K562 (cell line): ENCODE measurements at regions not wholly inside any gene's neighbourhood (a gene's known extent, or its start where the extent isn't known, plus 50 kb on each side); places are given as distances from the start of the nearest gene placed in this dataset.

Experiments used
- CUX1 ChIP-seq: fragments of 200-800 bp; sonication (Bioruptor generic); IDR thresholded peaks from 2 replicates; pipeline ENCODE4 v1.6.1; 2016; ENCODE audit warnings: missing genetic modification characterization, missing compliant biosample characterization
- LEF1 ChIP-seq: fragments of 450-650 bp; IDR thresholded peaks from 2 replicates; pipeline ENCODE4 v1.6.1; 2016; ENCODE audit warnings: mild to moderate bottlenecking
- MCM2 ChIP-seq: fragments of 450-650 bp; IDR thresholded peaks from 2 replicates; pipeline ENCODE4 v1.6.1; 2017; ENCODE audit warnings: low read depth, mild to moderate bottlenecking
- MIER1 ChIP-seq: fragments of 450-650 bp; IDR thresholded peaks from 2 replicates; pipeline ENCODE4 v1.6.1; 2016; ENCODE audit warnings: antibody characterized with exemption, mild to moderate bottlenecking, low read depth
- NCOA4 ChIP-seq: fragments of 450-650 bp; IDR thresholded peaks from 2 replicates; pipeline ENCODE4 v1.6.1; 2018; ENCODE audit warnings: mild to moderate bottlenecking; ENCODE audit not compliant: partially characterized antibody
- RBBP5 ChIP-seq: fragments of 200-600 bp; sonication (generic); IDR thresholded peaks from 2 replicates; pipeline ENCODE4 v1.6.1; 2012; ENCODE audit warnings: borderline replicate concordance, mild to moderate bottlenecking, low read length, control low read depth, inconsistent platforms; ENCODE audit not compliant: insufficient read depth, poor library complexity, severe bottlenecking
- TRIM24 ChIP-seq, 2 experiments: fragments of 450-650 bp; IDR thresholded peaks; 2 replicates each; pipeline ENCODE4 v1.6.1; 2016
- ZBTB12 ChIP-seq: fragments of 250-450 bp; sonication (Bioruptor Pico); IDR thresholded peaks from 2 replicates; pipeline ENCODE4 v1.4.0; 2020

- TF ChIP-seq CUX1 (CRISPR knock-in tag), result no peak
- no peak for TF ChIP-seq MCM2
- TF ChIP-seq TRIM24 (IDR thresholded peaks at IDR 0.05), result no peak
- TF ChIP-seq LEF1, result no peak
- TF ChIP-seq MIER1, result no peak
- no peak for TF ChIP-seq NCOA4
- TF ChIP-seq ZBTB12 (CRISPR knock-in tag), result no peak
- no peak for TF ChIP-seq RBBP5
- TF ChIP-seq, all 486 proteins: peak for 0
Observed at GRCh38 chr12:84470361-84470760, 442.2 kb downstream of the SLC6A15 start (continued).
